ENCODE measurements at regions not wholly inside any gene's neighbourhood (a gene's known extent, or its start where the extent isn't known, plus 50 kb on each side); places are given as distances from the start of the nearest gene placed in this dataset.

- TF ChIP-seq POLR2A (IDR thresholded peaks at IDR 0.05; ENCODE audit: low read length) = no peak
- no peak for TF ChIP-seq GATA1 (IDR thresholded peaks at IDR 0.05; ENCODE audit: low read depth, low read length)
Observed at GRCh38 chr1:224850446-224850845, 79.0 kb upstream of the DNAH14 start.
